PC-3 (cell line): ENCODE measurements at regions not wholly inside any gene's neighbourhood (a gene's known extent, or its start where the extent isn't known, plus 50 kb on each side); places are given as distances from the start of the nearest gene placed in this dataset.

Experiments used
- ATAC-seq: fragments of 200-7000 bp; cut with Tn5 transposase; 2 replicates; pipeline ENCODE4 v1.9.1; 2020; ENCODE audit warnings: mild to moderate bottlenecking, moderate library complexity
- BruUV-seq: library from RNA; stranded (reverse); fragments of 400-500 nt; replicated peaks from 2 replicates; lab custom pipeline; 2021; lab: Mats Ljungman, UMichigan
- CTCF ChIA-PET: fragments of 300-600 bp; sonication (Branson Sonifier 250); formaldehyde crosslinking; loops from one replicate; lab custom pipeline; 2022; ENCODE audit warnings: antibody characterized with exemption; lab: Charles Lee
- POLR2A ChIA-PET: fragments of 300-600 bp; sonication (Branson Sonifier 250); formaldehyde crosslinking; loops from one replicate; lab custom pipeline; 2022; ENCODE audit warnings: antibody characterized with exemption; ENCODE audit not compliant: unreplicated experiment; lab: Charles Lee
- DNase-seq: peaks from one replicate; pipeline ENCODE4 v3.0.0-alpha.2; 2015
- H2AFZ ChIP-seq: fragments of 300-600 bp; sonication (generic); 2 replicates; pipeline ENCODE4 v1.6.0; 2016; ENCODE audit warnings: antibody characterized with exemption, low read length
- H3F3A ChIP-seq: fragments of 300-600 bp; sonication (generic); one replicate; pipeline ENCODE4 v1.6.0; 2017; ENCODE audit warnings: antibody characterized with exemption, low read length, control low read depth, mild to moderate bottlenecking; ENCODE audit not compliant: unreplicated experiment
- H3K27ac ChIP-seq: fragments of 300-600 bp; sonication (generic); 2 replicates; pipeline ENCODE4 v1.5.1; 2016; ENCODE audit warnings: mild to moderate bottlenecking, low read length
- H3K27me3 ChIP-seq: fragments of 300-600 bp; sonication (generic); 2 replicates; pipeline ENCODE4 v1.6.1; 2016; ENCODE audit warnings: low read length, mixed read lengths
- H3K36me3 ChIP-seq: fragments of 300-600 bp; sonication (generic); 2 replicates; pipeline ENCODE4 v1.6.1; 2016; ENCODE audit warnings: low read depth, mixed run types, low read length, mixed read lengths
- H3K4me1 ChIP-seq: fragments of 300-600 bp; sonication (generic); 2 replicates; pipeline ENCODE4 v1.5.1; 2016; ENCODE audit warnings: low read length; ENCODE audit not compliant: insufficient read depth
- H3K4me2 ChIP-seq: fragments of 300-600 bp; sonication (generic); 2 replicates; pipeline ENCODE4 v1.6.0; 2016; ENCODE audit warnings: low read length
- H3K4me3 ChIP-seq: fragments of 300-600 bp; sonication (generic); 2 replicates; pipeline ENCODE4 v1.5.1; 2016; ENCODE audit warnings: mild to moderate bottlenecking, low read length, mixed read lengths
- H3K79me2 ChIP-seq: fragments of 300-600 bp; sonication (generic); 2 replicates; pipeline ENCODE4 v1.6.1; 2017; ENCODE audit warnings: low read length, mixed read lengths
- H3K9ac ChIP-seq: fragments of 300-600 bp; sonication (generic); 2 replicates; pipeline ENCODE4 v1.6.0; 2016; ENCODE audit warnings: mild to moderate bottlenecking, low read length
- H3K9me2 ChIP-seq: fragments of 300-600 bp; sonication (generic); replicated peaks from 2 replicates; pipeline ENCODE4 v1.6.1; 2016; ENCODE audit warnings: mixed run types, low read length, mixed read lengths
- H3K9me3 ChIP-seq: fragments of 300-600 bp; sonication (generic); 2 replicates; pipeline ENCODE4 v1.6.1; 2016; ENCODE audit warnings: low read length, mixed read lengths
- H4K20me1 ChIP-seq: fragments of 300-600 bp; sonication (generic); 2 replicates; pipeline ENCODE4 v1.6.1; 2016; ENCODE audit warnings: low read length, mixed read lengths
- EZH2 ChIP-seq: fragments of 300-600 bp; sonication (generic); IDR thresholded peaks from one replicate; pipeline ENCODE4 v1.6.1; 2017; ENCODE audit warnings: antibody characterized with exemption, mild to moderate bottlenecking, low read length; ENCODE audit not compliant: unreplicated experiment
- EZH2phosphoT487 ChIP-seq: fragments of 300-600 bp; sonication (generic); IDR thresholded peaks from 2 replicates; pipeline ENCODE4 v1.6.1; 2018; ENCODE audit warnings: mild to moderate bottlenecking, antibody characterized with exemption, low read length, borderline replicate concordance
- intact Hi-C: fragments of 100-400 bp; cut with micrococcal nuclease; formaldehyde crosslinking; loops from 2 replicates; pipeline ENCODE4 v1.9.0; 2023
- TF ChIP-seq, protein P1 (sequence below): fragments of 300-600 bp; sonication (generic); conservative IDR thresholded peaks from 2 replicates; pipeline ENCODE4 v1.5.1; 2017; ENCODE audit warnings: antibody characterized with exemption, low read depth, mild to moderate bottlenecking, low read length

DNA sequence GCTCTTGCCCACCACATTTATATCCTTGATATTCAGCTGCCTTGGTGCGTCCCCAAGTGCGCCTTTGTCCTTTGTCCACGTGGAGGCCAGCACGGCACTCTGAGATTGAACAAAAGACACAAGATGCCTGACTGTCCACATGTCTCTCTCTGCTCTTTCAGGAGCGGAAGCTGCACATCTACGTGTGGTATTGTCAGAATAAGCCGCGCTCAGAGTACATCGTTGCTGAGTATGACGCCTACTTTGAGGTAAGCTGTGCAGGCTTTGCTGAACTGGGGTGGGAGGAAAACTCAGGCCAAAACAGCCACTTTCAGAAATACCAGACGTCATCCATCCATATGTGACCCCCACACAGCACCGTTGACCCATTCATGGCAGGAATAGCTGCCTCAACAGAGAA is 72.0 kb upstream of the UMPS start:
- Histone ChIP-seq H4K20me1 (no peaks in the 10 kb centered on the region), H3K4me1 (peaks cover 3% of the 10 kb centered on the region), H3K27me3 (no peaks in the 10 kb centered on the region), H3K9me3 (no peaks in the 10 kb centered on the region), H3K36me3 (no peaks in the 10 kb centered on the region), H3K4me2 (no peak overlapping the region), H3K4me3 (no peak overlapping the region), H3K79me2 (no peaks in the 10 kb centered on the region), H3K9me2 (no peaks in the 10 kb centered on the region), H3K27ac (no peak overlapping the region), H3F3A (peaks cover 1% of the 10 kb centered on the region), H3K9ac (no peak overlapping the region), H2AFZ (no peak overlapping the region)
- intact Hi-C loops = no loop called here
- DNase-seq (no peak), ATAC-seq (no peak)
- TF ChIP-seq, protein P1, sequence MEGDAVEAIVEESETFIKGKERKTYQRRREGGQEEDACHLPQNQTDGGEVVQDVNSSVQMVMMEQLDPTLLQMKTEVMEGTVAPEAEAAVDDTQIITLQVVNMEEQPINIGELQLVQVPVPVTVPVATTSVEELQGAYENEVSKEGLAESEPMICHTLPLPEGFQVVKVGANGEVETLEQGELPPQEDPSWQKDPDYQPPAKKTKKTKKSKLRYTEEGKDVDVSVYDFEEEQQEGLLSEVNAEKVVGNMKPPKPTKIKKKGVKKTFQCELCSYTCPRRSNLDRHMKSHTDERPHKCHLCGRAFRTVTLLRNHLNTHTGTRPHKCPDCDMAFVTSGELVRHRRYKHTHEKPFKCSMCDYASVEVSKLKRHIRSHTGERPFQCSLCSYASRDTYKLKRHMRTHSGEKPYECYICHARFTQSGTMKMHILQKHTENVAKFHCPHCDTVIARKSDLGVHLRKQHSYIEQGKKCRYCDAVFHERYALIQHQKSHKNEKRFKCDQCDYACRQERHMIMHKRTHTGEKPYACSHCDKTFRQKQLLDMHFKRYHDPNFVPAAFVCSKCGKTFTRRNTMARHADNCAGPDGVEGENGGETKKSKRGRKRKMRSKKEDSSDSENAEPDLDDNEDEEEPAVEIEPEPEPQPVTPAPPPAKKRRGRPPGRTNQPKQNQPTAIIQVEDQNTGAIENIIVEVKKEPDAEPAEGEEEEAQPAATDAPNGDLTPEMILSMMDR = no peak
- TF ChIP-seq EZH2 (no peak), EZH2phosphoT487 (no peak)
- POLR2A ChIA-PET = no interaction called here
- BruUV-seq = no TSS peak
- CTCF ChIA-PET = no interaction called here

DNA sequence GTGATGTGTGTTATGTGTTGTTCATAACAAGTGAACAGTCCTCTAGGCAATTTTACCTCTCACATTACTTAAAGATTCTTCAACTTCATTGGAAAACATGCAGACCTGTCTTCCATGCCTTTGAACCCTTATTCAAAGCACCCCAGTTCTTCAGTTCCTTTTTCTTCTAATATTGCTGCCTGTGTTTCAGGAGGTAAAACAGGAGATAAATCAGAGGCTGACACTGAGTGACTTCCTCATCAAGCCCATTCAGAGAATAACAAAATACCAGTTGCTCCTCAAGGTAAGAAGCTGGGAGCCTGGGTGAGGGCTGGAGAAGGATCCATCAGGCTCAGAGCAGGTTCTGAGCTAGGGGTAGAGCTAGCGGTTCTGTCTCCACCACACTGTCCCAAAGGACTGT is 71.1 kb upstream of the UMPS start:
- DNase-seq = no peak
- Histone ChIP-seq H3K9me3 (no peaks in the 10 kb centered on the region), H4K20me1 (no peaks in the 10 kb centered on the region), H3K4me3 (no peak overlapping the region), H3K4me2 (no peak overlapping the region), H3K27me3 (no peaks in the 10 kb centered on the region), H3K36me3 (no peaks in the 10 kb centered on the region), H2AFZ (no peak overlapping the region), H3K79me2 (no peaks in the 10 kb centered on the region), H3K9ac (no peak overlapping the region), H3K9me2 (no peaks in the 10 kb centered on the region), H3K27ac (no peak overlapping the region), H3F3A (peaks cover 3% of the 10 kb centered on the region), H3K4me1 (peaks cover 11% of the 10 kb centered on the region)
- intact Hi-C loops = no loop called here
- ATAC-seq = no peak
- no TSS peak for BruUV-seq
- no peak for TF ChIP-seq EZH2
- TF ChIP-seq, protein P1 = no peak
- POLR2A ChIA-PET = no interaction called here
- CTCF ChIA-PET = no interaction called here

DNA sequence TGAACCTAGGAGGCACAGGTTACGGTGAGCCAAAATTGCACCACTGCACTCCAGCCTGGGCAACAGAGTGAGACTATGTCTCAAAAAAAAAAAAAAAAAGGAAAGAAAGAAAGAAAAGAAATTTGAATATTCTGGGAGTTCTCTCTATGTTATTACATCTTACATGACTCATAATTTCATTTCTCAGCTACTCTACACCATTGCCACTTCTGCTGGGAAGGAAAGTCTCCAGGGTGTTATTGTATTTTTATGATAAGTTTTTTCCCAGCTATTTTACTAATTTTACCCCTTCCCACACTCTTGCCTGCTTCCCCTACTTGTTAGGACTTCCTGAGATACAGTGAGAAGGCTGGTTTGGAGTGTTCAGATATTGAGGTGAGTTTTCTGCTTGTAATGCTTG is 69.7 kb upstream of the UMPS start:
- H3K9me3 ChIP-seq = no peaks in the 10 kb centered on the region
- ChIA-PET CTCF (no interaction called here), POLR2A (no interaction called here)
- no peaks in the 10 kb centered on the region for H3K9me2 ChIP-seq
- peaks cover 12% of the 10 kb centered on the region for H3K4me1 ChIP-seq
- no peak overlapping the region for H3K27ac ChIP-seq
- no TSS peak for BruUV-seq
- H4K20me1 ChIP-seq = no peaks in the 10 kb centered on the region
- H3K27me3 ChIP-seq = no peaks in the 10 kb centered on the region
- ATAC-seq (no peak), DNase-seq (no peak)
- H3K36me3 ChIP-seq = no peaks in the 10 kb centered on the region
- H3K4me2 ChIP-seq = no peak overlapping the region
- TF ChIP-seq EZH2phosphoT487 (no peak), EZH2 (no peak)
- TF ChIP-seq, protein P1 = no peak
- no peak overlapping the region for H3K4me3 ChIP-seq
- intact Hi-C loops = loop anchor here (10.0 kb wide), 1 partner anchor 56 kb away; no protein-coding TSS in a partner anchor
- peaks cover 3% of the 10 kb centered on the region for H3F3A ChIP-seq
- H3K9ac ChIP-seq = no peak overlapping the region
- H3K79me2 ChIP-seq = no peaks in the 10 kb centered on the region
- H2AFZ ChIP-seq = no peak overlapping the region
